Thyroid gland (tissue), 4 donors: ENCODE measurements at regions not wholly inside any gene's neighbourhood (a gene's known extent, or its start where the extent isn't known, plus 50 kb on each side); places are given as distances from the start of the nearest gene placed in this dataset.

Experiments used
- CTCF ChIP-seq, 6 experiments: fragments of 200-600 bp in 3 of 6; fragments of 450-650 bp in 3 of 6; sonication (generic) in 3 of 6; IDR thresholded peaks; one replicate each; pipeline ENCODE4 v1.5.1; 2016 to 2019; ENCODE audit warnings: antibody characterized with exemption in 6 of 6, mild to moderate bottlenecking in 2 of 6, inconsistent platforms in 1 of 6, moderate library complexity in 1 of 6
- POLR2A ChIP-seq, 2 donors: fragments of 450-650 bp; IDR thresholded peaks; one replicate each; pipeline ENCODE4 v1.6.1; 2017; ENCODE audit warnings: antibody characterized with exemption in 2 of 2, mild to moderate bottlenecking in 2 of 2, moderate library complexity in 1 of 2

- TF ChIP-seq CTCF (IDR thresholded peaks at IDR 0.05): no peak
- no peak for TF ChIP-seq POLR2A (IDR thresholded peaks at IDR 0.05)
Measured at GRCh38 chr6:103456652-103457051, 1403.1 kb downstream of the HACE1 start.
